Upper lobe of left lung (tissue), 6 donors: ENCODE measurements at regions not wholly inside any gene's neighbourhood (a gene's known extent, or its start where the extent isn't known, plus 50 kb on each side); places are given as distances from the start of the nearest gene placed in this dataset.

Experiments
- ATAC-seq, 2 donors: fragments of 200-7000 bp; cut with Tn5 transposase; one replicate each; pipeline ENCODE4 v1.9.1; 2022; ENCODE audit warnings: mild to moderate bottlenecking in 2 of 2, moderate library complexity in 2 of 2; ENCODE audit not compliant: low FRiP score in 2 of 2
- DNase-seq, 2 donors: peaks; one replicate each; pipeline ENCODE4 v3.0.0-alpha.2; 2019 to 2020
- H3K27ac ChIP-seq, 4 donors: fragments of 200-600 bp; sonication (generic); one replicate each; pipeline ENCODE4 v1.5.1; 2016 to 2019
- H3K27me3 ChIP-seq, 4 donors: fragments of 200-600 bp; sonication (generic); one replicate each; pipeline ENCODE4 v1.5.1; 2017 to 2019
- H3K36me3 ChIP-seq, 4 donors: fragments of 200-600 bp; sonication (generic); one replicate each; pipeline ENCODE4 v1.5.1; 2016 to 2019
- H3K4me1 ChIP-seq, 4 donors: fragments of 200-600 bp; sonication (generic); one replicate each; pipeline ENCODE4 v1.5.1; 2018 to 2019
- H3K4me3 ChIP-seq, 4 donors: fragments of 200-600 bp; sonication (generic); one replicate each; pipeline ENCODE4 v1.5.1; 2017 to 2019; ENCODE audit warnings: mild to moderate bottlenecking in 2 of 4, moderate library complexity in 1 of 4
- H3K9me3 ChIP-seq, 4 donors: fragments of 200-600 bp; sonication (generic); one replicate each; pipeline ENCODE4 v1.5.1; 2018 to 2019
- EP300 ChIP-seq, 4 donors: sonication (generic); formaldehyde crosslinking; IDR thresholded peaks; one replicate each; pipeline ENCODE4 v1.5.1; 2017; ENCODE audit warnings: antibody characterized with exemption in 4 of 4, control low read depth in 2 of 4
- POLR2A ChIP-seq, 4 donors: fragments of 450-650 bp; IDR thresholded peaks; one replicate each; pipeline ENCODE4 v1.5.1; 2016 to 2017; ENCODE audit warnings: antibody characterized with exemption in 4 of 4, mild to moderate bottlenecking in 2 of 4
- POLR2AphosphoS5 ChIP-seq, 2 donors: sonication (generic); formaldehyde crosslinking; IDR thresholded peaks; one replicate each; pipeline ENCODE4 v1.5.1; 2017; ENCODE audit warnings: antibody characterized with exemption in 2 of 2
- WGBS, 2 donors: methylation state at CpG; one replicate each; pipeline ENCODE4 v1.1.5; 2017 to 2018; 5-methylcytosine and 5-hydroxymethylcytosine counted together
- TF ChIP-seq, protein P1 (sequence below), 6 experiments: fragments of 450-650 bp in 4 of 6; fragments of 200-600 bp in 2 of 6; sonication (generic) in 2 of 6; IDR thresholded peaks; one replicate each; pipeline ENCODE4 v1.5.1; 2016 to 2019; ENCODE audit warnings: antibody characterized with exemption in 6 of 6
- donor health status: DM: no; HTN: no; CAD: no; lungs with moderate emphysema.
- donor health status: DM: no; HTN: yes; CAD: no; lungs with severe emphysema.

DNA sequence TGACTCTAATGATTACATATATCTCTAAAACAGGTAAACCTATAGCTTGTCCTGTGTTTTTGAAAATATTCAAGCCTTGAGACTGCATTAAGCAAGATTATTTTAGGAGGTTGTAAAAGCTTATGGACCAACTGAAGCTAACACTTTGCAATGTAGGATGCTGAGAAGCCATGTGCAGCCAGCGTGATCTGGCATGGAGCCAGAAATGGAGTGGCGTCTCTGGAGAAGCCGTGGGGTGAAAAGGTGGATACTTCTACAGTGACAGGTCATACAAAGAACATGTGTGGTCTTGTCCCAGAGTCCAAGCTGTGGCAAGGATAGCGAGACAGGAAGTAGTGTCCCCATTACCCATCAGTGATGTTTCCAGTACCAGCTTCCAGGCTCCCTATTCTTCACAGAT is 100.8 kb upstream of the CD180 start:
- H3K4me3 ChIP-seq, result no peak overlapping the region
- ATAC-seq (no peak), DNase-seq (no peak)
- WGBS, 2 donors, result 60 to 68% methylated on average over 4 of the region's 4 CpGs
- H3K27me3 ChIP-seq, result no peaks in the 10 kb centered on the region
- TF ChIP-seq, protein P1, sequence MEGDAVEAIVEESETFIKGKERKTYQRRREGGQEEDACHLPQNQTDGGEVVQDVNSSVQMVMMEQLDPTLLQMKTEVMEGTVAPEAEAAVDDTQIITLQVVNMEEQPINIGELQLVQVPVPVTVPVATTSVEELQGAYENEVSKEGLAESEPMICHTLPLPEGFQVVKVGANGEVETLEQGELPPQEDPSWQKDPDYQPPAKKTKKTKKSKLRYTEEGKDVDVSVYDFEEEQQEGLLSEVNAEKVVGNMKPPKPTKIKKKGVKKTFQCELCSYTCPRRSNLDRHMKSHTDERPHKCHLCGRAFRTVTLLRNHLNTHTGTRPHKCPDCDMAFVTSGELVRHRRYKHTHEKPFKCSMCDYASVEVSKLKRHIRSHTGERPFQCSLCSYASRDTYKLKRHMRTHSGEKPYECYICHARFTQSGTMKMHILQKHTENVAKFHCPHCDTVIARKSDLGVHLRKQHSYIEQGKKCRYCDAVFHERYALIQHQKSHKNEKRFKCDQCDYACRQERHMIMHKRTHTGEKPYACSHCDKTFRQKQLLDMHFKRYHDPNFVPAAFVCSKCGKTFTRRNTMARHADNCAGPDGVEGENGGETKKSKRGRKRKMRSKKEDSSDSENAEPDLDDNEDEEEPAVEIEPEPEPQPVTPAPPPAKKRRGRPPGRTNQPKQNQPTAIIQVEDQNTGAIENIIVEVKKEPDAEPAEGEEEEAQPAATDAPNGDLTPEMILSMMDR (IDR thresholded peaks at IDR 0.05), result no peak
- TF ChIP-seq POLR2AphosphoS5 (IDR thresholded peaks at IDR 0.05) (no peak), POLR2A (IDR thresholded peaks at IDR 0.05) (no peak), EP300 (IDR thresholded peaks at IDR 0.05) (no peak)
- H3K9me3 ChIP-seq, result no peaks in the 10 kb centered on the region
- H3K36me3 ChIP-seq, result no peaks in the 10 kb centered on the region
- H3K4me1 ChIP-seq, result peaks cover 15 to 26% (median 22%) of the 10 kb centered on the region in 4 donors
- no peak overlapping the region for H3K27ac ChIP-seq

DNA sequence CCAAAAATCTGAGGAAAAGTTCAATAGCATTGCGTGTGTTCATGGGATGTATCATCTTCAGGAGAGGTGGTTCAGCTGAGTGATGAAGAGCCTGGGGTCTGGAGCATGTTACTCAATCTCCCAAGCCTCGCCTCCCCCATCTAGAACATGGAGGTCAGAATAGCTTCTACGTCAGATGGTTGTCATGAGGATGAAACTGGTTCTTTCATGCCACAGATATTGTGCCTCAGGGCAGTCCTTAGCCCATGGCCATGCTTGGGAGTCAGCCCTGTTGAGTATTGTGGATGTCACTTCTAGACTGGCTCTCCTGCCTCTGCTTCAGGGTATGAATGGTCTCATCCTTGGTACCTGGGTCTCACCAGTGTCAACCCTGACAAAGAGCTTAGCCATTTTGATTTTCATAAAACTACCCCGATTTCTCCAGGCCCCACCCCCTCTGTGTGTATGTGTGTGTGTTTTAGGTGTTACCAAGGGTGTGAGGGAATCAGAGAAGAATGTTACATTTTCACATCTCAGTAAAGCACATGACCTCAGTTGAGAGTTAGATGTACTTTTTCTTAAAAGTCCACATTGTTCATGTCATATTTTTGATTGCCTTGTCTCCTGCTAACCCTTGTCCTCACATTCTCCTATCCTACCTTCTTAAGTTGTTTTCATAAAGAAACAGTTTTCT is 97.8 kb upstream of the CD180 start:
- peaks cover 0 to 4% (median 0%) of the 10 kb centered on the region in 4 donors for H3K4me1 ChIP-seq
- 98 to 99% methylated on average over 4 of the region's 4 CpGs for WGBS, 2 donors
- H3K9me3 ChIP-seq, result no peaks in the 10 kb centered on the region
- H3K27ac ChIP-seq, result no peak overlapping the region
- no peak for DNase-seq
- no peaks in the 10 kb centered on the region for H3K36me3 ChIP-seq
- H3K27me3 ChIP-seq, result no peaks in the 10 kb centered on the region
- ATAC-seq, result no peak
- TF ChIP-seq POLR2AphosphoS5 (IDR thresholded peaks at IDR 0.05), result no peak
- no peak for TF ChIP-seq POLR2A (IDR thresholded peaks at IDR 0.05)
- TF ChIP-seq EP300 (IDR thresholded peaks at IDR 0.05), result no peak
- TF ChIP-seq, protein P1 (IDR thresholded peaks at IDR 0.05), result no peak
- H3K4me3 ChIP-seq, result no peak overlapping the region

DNA sequence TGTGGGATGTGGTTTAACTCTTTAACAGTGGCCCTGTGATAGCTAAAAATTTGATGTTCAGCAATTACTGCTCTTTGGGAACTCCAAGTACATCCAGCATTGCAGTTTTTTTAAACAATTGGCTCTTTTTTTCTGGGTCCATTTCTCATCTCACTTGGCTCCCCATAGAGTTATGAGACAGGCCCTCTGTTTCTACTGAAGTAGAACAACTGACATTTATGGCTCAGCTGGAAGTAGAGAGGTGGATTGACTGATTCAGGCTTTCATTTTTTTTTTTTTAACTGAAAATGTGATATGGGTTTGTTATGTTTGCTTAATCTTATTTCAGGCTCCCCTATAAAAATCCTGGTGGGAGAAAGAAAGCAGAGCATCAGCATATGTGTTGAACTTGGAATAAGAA is 96.6 kb upstream of the CD180 start:
- ATAC-seq (no peak), DNase-seq (no peak)
- no peak overlapping the region for H3K4me3 ChIP-seq
- H3K4me1 ChIP-seq, result peaks cover 0 to 13% (median 5%) of the 10 kb centered on the region in 4 donors
- no peaks in the 10 kb centered on the region for H3K9me3 ChIP-seq
- TF ChIP-seq EP300 (IDR thresholded peaks at IDR 0.05) (no peak), POLR2AphosphoS5 (IDR thresholded peaks at IDR 0.05) (no peak), POLR2A (IDR thresholded peaks at IDR 0.05) (no peak)
- TF ChIP-seq, protein P1 (IDR thresholded peaks at IDR 0.05), result no peak
- H3K27me3 ChIP-seq, result no peaks in the 10 kb centered on the region
- H3K27ac ChIP-seq, result no peak overlapping the region
- H3K36me3 ChIP-seq, result no peaks in the 10 kb centered on the region

DNA sequence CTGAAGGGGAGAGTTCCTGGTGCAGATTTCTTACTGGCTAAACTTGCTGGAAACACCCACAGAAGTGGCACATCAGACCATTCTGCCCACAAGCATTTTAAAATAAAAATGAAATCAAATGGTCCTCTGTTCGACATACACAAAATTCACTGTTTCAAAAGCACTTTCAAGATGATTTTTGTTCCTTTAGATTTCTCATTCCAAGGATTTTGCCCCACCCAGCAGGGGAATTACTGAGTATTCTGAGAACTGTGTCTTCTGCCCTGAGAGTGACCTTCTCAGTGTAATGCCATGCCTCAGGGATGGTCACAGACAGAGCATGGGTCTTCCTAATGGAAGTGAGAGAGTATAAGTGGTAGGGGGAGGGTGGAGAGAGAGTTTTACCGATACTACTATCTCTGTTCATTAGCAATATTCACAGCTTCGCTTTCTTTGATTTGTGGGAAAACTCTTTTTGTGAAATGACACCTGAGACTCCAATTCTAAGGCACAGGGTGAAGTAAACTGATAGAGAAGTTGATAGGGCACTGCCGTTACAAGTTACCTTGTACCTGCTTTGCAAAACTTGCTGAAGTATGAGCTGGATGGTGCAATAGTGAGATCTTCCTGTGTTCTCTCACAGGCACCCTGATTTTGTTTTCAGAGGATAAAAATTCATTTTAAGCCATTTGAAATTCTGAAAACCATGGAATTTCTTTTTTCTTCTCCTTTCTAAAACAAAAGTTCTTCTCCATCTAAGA is 95.8 kb upstream of the CD180 start:
- 81 to 85% methylated on average over 4 of the region's 4 CpGs for WGBS, 2 donors
- ATAC-seq, result no peak
- Histone ChIP-seq H3K27me3 (no peaks in the 10 kb centered on the region), H3K36me3 (no peaks in the 10 kb centered on the region), H3K4me3 (no peak overlapping the region), H3K9me3 (no peaks in the 10 kb centered on the region), H3K4me1 (peaks cover 0 to 20% (median 10%) of the 10 kb centered on the region in 4 donors), H3K27ac (no peak overlapping the region)
- no peak for TF ChIP-seq EP300 (IDR thresholded peaks at IDR 0.05)
- TF ChIP-seq, protein P1 (IDR thresholded peaks at IDR 0.05), result no peak
- no peak for TF ChIP-seq POLR2AphosphoS5 (IDR thresholded peaks at IDR 0.05)
- no peak for TF ChIP-seq POLR2A (IDR thresholded peaks at IDR 0.05)
- no peak for DNase-seq
